ENCODE measurements at regions not wholly inside any gene's neighbourhood (a gene's known extent, or its start where the extent isn't known, plus 50 kb on each side); places are given as distances from the start of the nearest gene placed in this dataset.

- TF ChIP-seq CTCF (IDR thresholded peaks at IDR 0.05; ENCODE audit: low read length) (no peak), EZH2 (optimal IDR thresholded peaks at IDR 0.05; ENCODE audit: low read depth, low read length) (no peak)
Observed at GRCh38 chr18:51417643-51418483, 220.4 kb upstream of the MEX3C start.
